HFF-Myc (cell line): ENCODE measurements at regions not wholly inside any gene's neighbourhood (a gene's known extent, or its start where the extent isn't known, plus 50 kb on each side); places are given as distances from the start of the nearest gene placed in this dataset.
"Not testable (repeated sequence)": the region's sequence is repeated elsewhere in the genome, so short reads cannot be mapped to it uniquely, and the experiment has no call there.

ENCODE experiments used
- DNase-seq: peaks from one replicate; pipeline ENCODE4 v3.0.0-alpha.2; 2011; ENCODE audit warnings: low read depth; ENCODE audit errors: extremely low read depth
- H3K4me3 ChIP-seq: replicated peaks from 2 replicates; pipeline ENCODE4 v1.5.1; 2011; ENCODE audit warnings: low read depth, mild to moderate bottlenecking, control low read depth, low read length
- CTCF ChIP-seq: IDR thresholded peaks from 2 replicates; pipeline ENCODE4 v1.5.1; 2012; ENCODE audit warnings: mild to moderate bottlenecking, low read depth, low read length, control low read depth; ENCODE audit errors: missing control alignments

GRCh38 chr1:239125027-239125426 lies 261.3 kb upstream of the CHRM3 start:
- no peak for TF ChIP-seq CTCF
- no peak for DNase-seq
- no peak overlapping the region for H3K4me3 ChIP-seq

- DNase-seq = no peak
- TF ChIP-seq CTCF = no peak
- H3K4me3 ChIP-seq = no peak overlapping the region
Observed at GRCh38 chr1:239123260-239123659, 263.1 kb upstream of the CHRM3 start.

DNA sequence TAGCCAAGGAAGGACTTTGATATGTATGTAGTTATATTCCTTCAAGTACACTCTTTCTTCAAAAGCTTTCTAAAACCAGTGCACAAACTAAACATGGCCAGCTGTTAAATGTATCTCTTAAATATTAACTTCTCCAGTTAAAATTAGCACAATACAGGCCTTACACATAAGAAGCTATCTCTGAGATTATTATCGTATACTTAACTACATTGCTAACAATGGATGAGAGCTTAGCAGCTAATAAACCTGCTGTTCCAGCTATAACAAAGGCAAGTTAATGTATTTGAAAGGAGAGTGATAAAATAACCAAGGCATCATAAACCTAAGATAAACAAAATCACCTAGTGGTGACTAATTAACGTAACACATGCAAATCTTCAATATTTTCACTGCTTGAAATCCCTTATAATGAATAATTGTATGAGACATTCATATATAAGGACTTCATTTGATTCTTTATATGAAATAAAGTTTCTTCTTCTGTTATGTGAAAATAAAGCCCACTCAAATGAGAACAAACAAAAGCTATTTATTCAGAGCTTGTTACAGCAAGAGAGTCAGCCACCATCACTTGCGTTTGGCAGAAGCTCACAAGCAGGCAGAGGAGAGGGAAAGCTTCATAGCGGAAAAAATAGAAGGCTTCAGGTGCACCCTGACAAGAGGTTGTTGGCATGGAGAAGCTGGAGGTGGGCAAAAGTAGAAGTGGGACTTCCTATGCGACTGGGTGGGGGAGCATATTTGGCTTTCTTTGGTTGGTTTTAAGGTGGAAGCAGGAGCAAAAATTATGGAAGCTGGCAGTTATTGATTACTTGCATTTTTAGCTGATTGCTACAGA lies 274.1 kb upstream of the CHRM3 start:
- no peak for DNase-seq

DNA sequence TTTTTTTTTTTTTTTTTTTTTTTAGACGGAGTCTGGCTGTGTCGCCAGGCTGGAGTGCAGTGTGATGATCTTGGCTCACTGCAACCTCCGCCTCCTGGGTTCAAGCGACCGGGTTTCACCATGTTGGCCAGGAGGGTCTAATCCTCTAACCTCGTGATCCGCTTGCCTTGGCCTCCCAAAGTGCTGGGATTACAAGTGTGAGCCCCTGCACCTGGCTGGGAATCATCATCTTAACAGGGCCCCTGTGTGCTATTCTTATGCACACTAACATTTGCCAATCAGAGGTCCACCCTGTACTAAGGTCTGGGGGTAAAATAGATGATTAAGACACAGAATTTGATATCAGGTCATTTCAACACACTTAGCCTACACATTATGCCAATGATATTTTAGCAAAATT lies 278.7 kb upstream of the CHRM3 start:
- no peak overlapping the region for H3K4me3 ChIP-seq
- no peak for DNase-seq
- no peak for TF ChIP-seq CTCF

More for the DNA sequence above, 274.1 kb upstream of the CHRM3 start:
- TF ChIP-seq CTCF = no peak
- no peak overlapping the region for H3K4me3 ChIP-seq

- H3K4me3 ChIP-seq, DNase-seq: not testable (repeated sequence)
Observed at GRCh38 chr1:239106689-239107088, 279.7 kb upstream of the CHRM3 start.

DNA sequence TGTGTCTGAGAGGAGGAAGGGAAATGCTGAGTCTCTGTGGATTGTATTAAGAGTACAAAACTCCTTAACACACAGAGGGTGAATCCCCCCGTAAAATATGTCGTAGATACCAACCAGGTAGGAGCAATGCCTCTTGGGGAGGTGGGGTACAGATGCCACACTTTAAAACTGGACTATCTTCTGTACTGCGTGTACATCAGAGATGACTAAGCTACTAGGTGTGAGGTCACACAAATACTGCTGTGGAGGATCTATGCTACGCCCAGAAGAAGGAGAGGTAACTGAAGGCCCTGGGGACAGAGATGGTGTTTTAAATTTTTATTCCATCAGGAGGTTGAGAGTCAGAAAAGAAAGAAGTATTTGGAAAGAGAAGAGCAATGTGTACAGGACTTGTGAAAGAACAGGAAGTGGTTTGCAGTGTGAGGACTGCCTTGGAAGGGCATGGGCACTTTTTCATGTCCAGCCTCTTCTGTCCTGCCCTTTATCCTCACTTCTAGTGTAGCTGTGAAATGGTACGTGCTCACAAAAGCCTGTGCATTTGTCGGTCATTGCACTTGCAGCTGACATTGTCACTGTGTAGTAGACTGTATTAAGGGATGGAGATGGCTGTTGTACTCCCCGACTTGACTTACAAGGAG lies 287.8 kb upstream of the CHRM3 start:
- no peak overlapping the region for H3K4me3 ChIP-seq
- no peak for DNase-seq
- no peak for TF ChIP-seq CTCF

- no peak for DNase-seq
- TF ChIP-seq CTCF = no peak
- no peak overlapping the region for H3K4me3 ChIP-seq
Observed at GRCh38 chr1:239091537-239091936, 294.8 kb upstream of the CHRM3 start.
